HFFc6 (cell line): ENCODE measurements at regions not wholly inside any gene's neighbourhood (a gene's known extent, or its start where the extent isn't known, plus 50 kb on each side); places are given as distances from the start of the nearest gene placed in this dataset.

Source experiments
- DNase-seq: peaks from one replicate; pipeline ENCODE4 v3.0.0-alpha.2; 2018
- H3K27ac Mint-ChIP-seq: 2 replicates; pipeline ENCODE4 v1.8.0; 2020; ENCODE audit warnings: mild to moderate bottlenecking, mixed read lengths
- H3K27me3 Mint-ChIP-seq: 2 replicates; pipeline ENCODE4 v1.8.0; 2021; ENCODE audit warnings: mild to moderate bottlenecking, moderate library complexity, mixed read lengths; ENCODE audit not compliant: insufficient read depth
- H3K36me3 Mint-ChIP-seq: 2 replicates; pipeline ENCODE4 v1.8.0; 2021; ENCODE audit warnings: low read depth, mixed read lengths
- H3K4me1 Mint-ChIP-seq: 2 replicates; pipeline ENCODE4 v1.8.0; 2020; ENCODE audit warnings: low read depth, mixed read lengths
- H3K4me3 Mint-ChIP-seq: 2 replicates; pipeline ENCODE4 v1.8.0; 2020; ENCODE audit warnings: mild to moderate bottlenecking, moderate library complexity, mixed read lengths
- H3K9me3 Mint-ChIP-seq: 2 replicates; pipeline ENCODE4 v1.8.0; 2020; ENCODE audit warnings: mild to moderate bottlenecking, mixed read lengths
- CTCF ChIP-seq: fragments of 200-600 bp; sonication (generic); IDR thresholded peaks from 2 replicates; pipeline ENCODE4 v1.5.0; 2021; ENCODE audit warnings: antibody characterized with exemption, mild to moderate bottlenecking

DNA sequence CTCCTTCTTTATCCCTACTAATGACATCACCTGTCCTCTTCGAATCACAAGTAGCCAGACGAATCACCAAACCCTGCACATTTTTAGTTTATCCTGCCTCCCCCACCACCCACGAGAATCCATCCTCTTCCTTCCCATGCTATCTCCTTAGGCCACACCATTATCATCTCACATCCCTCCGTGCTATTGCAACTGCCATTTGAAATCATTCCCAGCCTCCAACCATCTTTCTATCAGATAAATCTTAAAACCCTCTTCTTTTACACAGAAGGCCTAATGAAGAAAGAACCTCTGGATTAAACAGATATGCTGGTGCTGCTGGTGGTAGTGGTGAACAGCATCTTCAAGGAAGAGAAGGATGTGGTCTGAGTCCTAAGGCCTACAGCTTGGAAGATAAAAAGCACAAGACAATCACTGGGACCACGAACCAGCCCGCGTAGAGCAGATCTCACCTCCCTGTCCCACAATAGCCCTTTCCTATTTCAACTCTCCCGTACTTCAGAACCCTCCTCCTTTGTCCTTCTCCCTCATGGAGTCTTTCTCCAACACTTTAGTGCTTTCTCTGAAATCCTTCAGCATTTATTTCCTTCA is 403.1 kb downstream of the SFMBT2 start:
- H3K27ac Mint-ChIP-seq: no peak overlapping the region
- peaks cover 2% of the 10 kb centered on the region; the same call in 1 of the 2 replicates for H3K27me3 Mint-ChIP-seq
- H3K9me3 Mint-ChIP-seq: peaks cover 14% of the 10 kb centered on the region

GRCh38 chr10:7006566-7006965 is 404.3 kb downstream of the SFMBT2 start:
- Mint-ChIP-seq H3K27me3 (peaks cover 2% of the 10 kb centered on the region; the same call in 1 of the 2 replicates), H3K4me1 (no peaks in the 10 kb centered on the region), H3K9me3 (peaks cover 20% of the 10 kb centered on the region), H3K27ac (no peak overlapping the region), H3K36me3 (no peaks in the 10 kb centered on the region; the same call in 1 of the 2 replicates), H3K4me3 (no peak overlapping the region)
- no peak for DNase-seq
- no peak for TF ChIP-seq CTCF

More for the DNA sequence above, 403.1 kb downstream of the SFMBT2 start:
- Mint-ChIP-seq H3K36me3 (no peaks in the 10 kb centered on the region; the same call in 1 of the 2 replicates), H3K4me3 (no peak overlapping the region), H3K4me1 (no peaks in the 10 kb centered on the region)
- TF ChIP-seq CTCF: no peak
- DNase-seq: no peak

GRCh38 chr10:7003831-7004395 is 406.9 kb downstream of the SFMBT2 start:
- no peak overlapping the region for H3K4me3 Mint-ChIP-seq
- no peak for TF ChIP-seq CTCF
- H3K27me3 Mint-ChIP-seq: no peaks in the 10 kb centered on the region; the same call in 1 of the 2 replicates
- no peak for DNase-seq
- no peaks in the 10 kb centered on the region for H3K4me1 Mint-ChIP-seq
- no peak overlapping the region for H3K27ac Mint-ChIP-seq
- peaks cover 25% of the 10 kb centered on the region for H3K9me3 Mint-ChIP-seq
- H3K36me3 Mint-ChIP-seq: no peaks in the 10 kb centered on the region

DNA sequence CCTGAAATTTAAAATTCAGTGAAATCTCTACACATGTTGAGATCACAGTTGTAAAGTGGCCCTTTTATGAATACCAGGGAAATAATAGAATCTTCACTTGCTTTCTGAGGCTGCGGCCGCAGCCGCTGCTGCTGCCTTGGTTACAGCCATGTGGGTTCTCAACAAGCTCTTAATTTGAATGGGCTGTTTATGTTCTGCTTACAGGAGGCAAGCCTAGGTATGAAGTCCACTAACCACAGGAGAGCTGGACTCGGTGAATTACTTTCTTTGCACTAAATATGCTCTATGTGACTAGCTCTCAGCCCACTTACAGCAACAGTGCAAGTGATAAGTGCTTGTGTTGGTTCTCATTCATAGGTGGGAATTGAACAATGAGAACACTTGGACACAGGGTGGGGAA is 410.8 kb downstream of the SFMBT2 start:
- Mint-ChIP-seq H3K36me3 (no peaks in the 10 kb centered on the region), H3K4me3 (no peak overlapping the region), H3K27ac (no peak overlapping the region), H3K27me3 (no peaks in the 10 kb centered on the region; the same call in 1 of the 2 replicates), H3K4me1 (no peaks in the 10 kb centered on the region), H3K9me3 (peaks cover 42% of the 10 kb centered on the region)
- TF ChIP-seq CTCF: no peak
- DNase-seq: no peak

- Mint-ChIP-seq H3K4me1 (no peaks in the 10 kb centered on the region), H3K36me3 (no peaks in the 10 kb centered on the region), H3K27ac (no peak overlapping the region), H3K4me3 (no peak overlapping the region), H3K27me3 (no peaks in the 10 kb centered on the region; the same call in 1 of the 2 replicates), H3K9me3 (peaks cover 42% of the 10 kb centered on the region)
- no peak for TF ChIP-seq CTCF
- no peak for DNase-seq
These were observed 411.5 kb downstream of the SFMBT2 start for GRCh38 chr10:6999232-6999925.
